GM12874 (cell line): ENCODE measurements at regions not wholly inside any gene's neighbourhood (a gene's known extent, or its start where the extent isn't known, plus 50 kb on each side); places are given as distances from the start of the nearest gene placed in this dataset.

Experiments
- CTCF ChIP-seq: IDR thresholded peaks from 2 replicates; pipeline ENCODE4 v1.5.1; 2011; ENCODE audit warnings: low read depth, mild to moderate bottlenecking, control low read depth, low read length, moderate library complexity; ENCODE audit not compliant: insufficient read depth

- no peak for TF ChIP-seq CTCF
These were observed 72.5 kb downstream of the GTPBP8 start for GRCh38 chr3:113063126-113063894.

- no peak for TF ChIP-seq CTCF
These were observed 73.4 kb downstream of the GTPBP8 start for GRCh38 chr3:113064183-113064582.

GRCh38 chr3:113065336-113065735, 74.6 kb downstream of the GTPBP8 start:
- no peak for TF ChIP-seq CTCF

GRCh38 chr3:113070072-113070640, 79.4 kb downstream of the GTPBP8 start:
- no peak for TF ChIP-seq CTCF

- TF ChIP-seq CTCF, result no peak
These were observed 79.9 kb downstream of the GTPBP8 start for GRCh38 chr3:113070681-113071113.

GRCh38 chr3:113075588-113075987, 84.8 kb downstream of the GTPBP8 start:
- no peak for TF ChIP-seq CTCF

GRCh38 chr3:113079218-113079961, 88.6 kb downstream of the GTPBP8 start:
- TF ChIP-seq CTCF, result no peak
